Fibroblast of skin of back (primary cell): ENCODE measurements at regions not wholly inside any gene's neighbourhood (a gene's known extent, or its start where the extent isn't known, plus 50 kb on each side); places are given as distances from the start of the nearest gene placed in this dataset.

Experiments used
- DNase-seq: peaks from one replicate; pipeline ENCODE4 v3.0.0-alpha.2; 2013

- DNase-seq: no peak
These were observed 330.2 kb downstream of the GLRX3 start for GRCh38 chr10:130466271-130466997.

- DNase-seq: no peak
These were observed 334.1 kb downstream of the GLRX3 start for GRCh38 chr10:130470286-130470685.

GRCh38 chr10:130470973-130471372 is 334.8 kb downstream of the GLRX3 start:
- DNase-seq: no peak

GRCh38 chr10:130471486-130471885 is 335.3 kb downstream of the GLRX3 start:
- DNase-seq: no peak

DNA sequence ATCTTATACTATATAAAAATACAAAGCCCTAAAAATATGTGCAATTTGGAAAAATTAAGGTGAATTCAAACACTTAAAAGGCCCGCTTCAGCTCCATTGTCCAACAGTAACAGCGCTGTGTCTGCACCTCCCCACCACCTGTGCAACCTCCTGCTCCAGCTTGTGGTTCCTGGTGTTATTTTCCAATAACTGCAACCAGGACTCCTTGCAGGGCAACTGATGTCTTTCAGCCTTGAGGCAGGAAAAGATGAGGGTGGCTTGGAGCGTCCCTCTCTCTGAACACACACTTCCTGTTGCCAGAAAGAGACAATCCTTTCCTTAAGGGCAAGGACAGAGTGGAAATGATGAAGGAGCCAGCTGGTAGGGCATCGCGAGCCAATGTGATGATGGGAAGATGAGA is 336.0 kb downstream of the GLRX3 start:
- no peak for DNase-seq

DNA sequence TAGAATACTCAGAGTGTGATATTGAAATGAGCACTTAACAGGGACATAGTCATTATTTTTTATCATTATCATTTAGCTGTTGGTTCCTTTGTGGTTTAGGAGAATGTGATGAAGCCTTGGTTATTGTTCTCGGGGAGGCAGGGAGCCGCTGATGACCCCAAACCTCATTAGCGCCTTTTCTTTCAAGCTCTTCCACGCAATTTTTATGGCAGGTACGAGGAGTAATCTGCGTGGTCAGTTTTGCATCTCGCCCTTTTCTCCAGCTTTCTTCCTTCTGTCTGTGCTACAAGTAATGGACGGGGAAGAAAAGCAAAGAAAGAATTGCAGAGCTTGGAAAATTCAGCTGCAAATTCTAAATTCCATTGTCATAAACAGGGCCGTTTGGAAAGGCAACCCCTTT is 338.4 kb downstream of the GLRX3 start:
- DNase-seq: no peak

DNA sequence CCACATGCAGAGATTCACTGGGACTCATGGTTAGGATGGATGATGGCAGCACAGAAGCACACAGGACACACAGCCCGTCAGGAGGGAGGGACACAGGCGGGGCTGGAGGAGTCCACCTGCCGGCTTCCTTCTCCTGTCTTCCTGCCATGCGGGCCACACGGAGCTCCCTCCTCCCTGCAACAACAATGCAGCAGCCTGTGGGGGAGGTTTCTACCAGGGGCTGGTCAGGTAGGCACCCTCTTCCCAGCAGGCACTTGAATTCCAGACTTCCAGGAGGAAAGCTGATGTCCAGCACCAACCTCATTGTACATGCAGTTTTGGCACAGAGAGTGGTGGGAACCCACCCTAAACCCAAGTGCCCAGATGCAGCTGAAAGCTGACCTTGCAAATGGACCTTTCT is 341.2 kb downstream of the GLRX3 start:
- no peak for DNase-seq

DNA sequence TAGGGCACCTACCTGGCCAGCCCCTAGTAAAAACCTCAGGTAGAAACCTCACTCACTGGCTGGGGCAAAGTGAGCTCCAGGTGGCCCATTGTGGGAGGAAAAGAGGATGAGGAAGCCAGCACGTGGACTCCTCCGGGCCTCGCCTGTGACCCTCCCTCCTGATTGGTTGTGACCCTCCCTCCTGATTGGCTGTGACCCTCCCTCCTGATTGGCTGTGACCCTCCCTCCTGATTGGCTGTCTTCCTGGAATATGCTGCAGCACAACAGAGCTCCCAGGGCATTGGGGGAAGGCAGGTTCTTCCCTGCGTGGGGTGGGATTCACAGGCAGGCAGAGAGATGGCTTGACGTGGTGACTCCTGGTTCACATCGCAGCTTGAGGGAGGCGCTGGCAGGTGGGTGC is 343.0 kb downstream of the GLRX3 start:
- DNase-seq: no peak

GRCh38 chr10:130479926-130480325 is 343.7 kb downstream of the GLRX3 start:
- DNase-seq: no peak

DNA sequence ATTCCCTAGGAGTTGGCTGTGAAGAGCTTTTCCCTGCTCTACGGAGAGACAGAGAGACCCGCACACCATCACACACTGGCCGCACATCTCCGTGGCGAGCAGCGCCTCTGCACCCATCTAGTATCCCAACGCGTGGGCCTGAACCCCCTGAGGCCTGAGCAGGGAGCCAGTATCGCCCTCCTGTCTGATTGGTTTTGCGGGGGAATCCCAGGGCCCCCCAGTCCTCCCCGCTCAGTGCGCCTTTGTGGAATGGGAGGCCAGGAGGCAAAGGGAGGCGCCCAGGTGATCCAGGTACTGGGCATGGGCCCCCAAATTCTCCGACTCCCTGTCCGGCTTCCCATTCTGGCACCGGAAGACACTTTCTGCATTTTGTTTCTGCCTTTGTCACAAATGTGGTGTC is 344.3 kb downstream of the GLRX3 start:
- DNase-seq: no peak

DNA sequence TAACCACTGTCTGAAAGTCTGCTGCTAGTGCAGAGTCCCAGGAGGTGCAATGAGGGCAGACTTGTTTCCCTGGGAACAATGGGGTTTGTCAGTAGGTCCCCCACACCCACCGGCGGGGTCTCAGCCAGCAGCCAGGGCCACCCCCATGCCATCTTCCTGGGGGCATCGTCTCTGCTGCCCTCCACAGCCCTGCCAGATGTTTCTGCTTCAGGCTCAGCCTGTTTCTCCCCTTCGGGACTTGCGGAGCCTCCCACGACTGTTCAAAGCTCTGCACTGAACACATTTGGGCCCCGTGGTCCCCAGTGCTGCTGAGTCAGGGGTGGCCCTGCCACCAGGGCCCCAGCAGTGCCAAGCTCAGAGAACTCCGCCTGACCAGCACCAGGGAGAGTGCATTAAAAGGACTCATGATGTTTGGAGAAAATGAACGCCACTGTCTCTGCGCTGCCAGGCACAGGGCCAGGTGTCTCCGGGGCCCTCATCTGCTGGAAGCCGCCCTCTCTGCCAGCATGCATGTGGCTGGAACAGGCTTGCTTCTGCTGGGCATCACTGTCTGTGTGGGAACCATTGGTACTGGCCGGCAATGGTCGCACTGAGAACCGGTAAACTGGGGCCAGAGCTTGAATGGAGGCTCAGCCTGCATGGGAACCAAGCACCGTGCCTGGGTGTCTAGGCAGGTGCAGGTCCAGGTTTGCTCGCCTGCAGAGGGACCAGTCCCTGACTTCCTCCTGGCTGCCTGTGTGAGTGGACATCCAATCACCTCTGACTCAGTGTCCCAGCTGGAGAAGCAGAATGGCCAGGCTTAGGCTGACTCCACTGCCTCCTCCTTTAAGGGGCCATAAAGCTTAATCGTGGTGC is 345.1 kb downstream of the GLRX3 start:
- no peak for DNase-seq

- no peak for DNase-seq
These were observed 345.7 kb downstream of the GLRX3 start for GRCh38 chr10:130481936-130482335.

DNA sequence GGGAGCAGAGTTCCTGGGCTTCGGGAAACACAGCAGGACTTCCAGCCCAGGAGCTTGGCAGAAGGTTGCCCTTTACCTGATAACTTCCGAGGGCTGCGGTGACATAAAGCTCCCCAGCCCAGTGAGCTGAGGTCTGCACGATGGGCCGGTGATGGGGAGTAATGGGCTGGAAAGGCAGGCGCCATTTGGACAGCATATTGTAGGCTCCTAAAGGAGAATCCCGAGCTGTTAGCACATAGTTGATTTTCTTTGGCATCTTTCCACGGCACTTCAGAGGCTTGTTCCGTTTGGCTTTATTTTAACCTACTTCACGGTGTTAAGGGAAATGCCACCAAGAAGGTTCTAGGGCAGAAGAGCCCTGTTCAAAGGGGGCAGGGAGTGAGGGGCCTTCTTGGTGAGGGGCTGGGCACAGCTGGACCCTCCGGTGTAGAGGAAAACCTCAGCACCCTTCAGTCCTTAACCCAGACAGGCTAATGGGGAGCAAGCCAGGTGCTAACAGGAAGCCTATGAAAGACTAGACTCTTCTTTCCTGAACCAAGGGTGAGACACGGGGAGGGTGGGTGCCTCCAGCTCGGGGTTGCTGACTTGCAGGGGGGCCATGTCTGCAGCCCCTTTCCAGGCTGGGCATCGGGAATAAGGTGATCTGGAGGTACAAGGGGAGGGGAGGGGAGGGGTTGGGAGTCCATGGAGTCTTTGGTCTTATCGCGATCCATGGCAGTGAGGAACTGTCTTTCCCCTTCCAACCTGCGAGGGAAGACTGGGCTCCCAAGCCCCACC is 347.7 kb downstream of the GLRX3 start:
- DNase-seq: no peak

DNA sequence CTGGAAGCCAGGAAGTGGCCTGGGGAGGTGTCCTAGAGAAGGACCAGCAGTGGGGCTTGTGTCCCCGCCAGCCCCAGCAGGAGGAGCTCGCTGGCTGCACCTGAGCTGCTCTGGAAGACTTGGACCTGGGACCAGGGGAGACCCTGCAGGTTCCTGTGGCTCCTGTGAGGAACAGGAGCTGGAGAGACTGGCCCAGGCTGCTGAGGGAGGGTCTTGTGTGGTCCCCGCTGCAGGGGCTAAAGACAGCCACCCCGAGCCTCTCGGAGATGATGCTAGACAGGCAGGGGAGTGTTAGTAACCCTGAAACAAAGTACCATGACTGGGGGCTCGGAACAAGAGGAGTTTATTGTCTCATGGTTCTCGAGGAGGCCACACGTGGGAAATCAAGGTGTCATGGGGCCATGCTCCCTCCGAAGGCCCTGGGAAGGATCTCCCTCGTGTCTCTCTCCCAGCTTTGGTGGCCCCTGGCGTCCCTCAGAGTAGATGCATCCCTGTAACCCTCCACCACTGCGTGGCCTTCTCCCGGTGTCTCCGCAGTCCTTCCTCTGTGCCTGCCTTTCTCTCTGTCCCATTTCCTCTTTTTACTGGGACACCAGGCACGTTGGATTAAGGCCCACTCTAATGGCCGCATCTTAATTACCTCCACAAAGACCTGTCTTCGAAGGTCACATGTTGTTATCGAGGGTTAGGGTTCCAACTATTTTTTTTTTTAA is 348.4 kb downstream of the GLRX3 start:
- DNase-seq: no peak

- no peak for DNase-seq
These were observed 349.2 kb downstream of the GLRX3 start for GRCh38 chr10:130485236-130485957.

DNA sequence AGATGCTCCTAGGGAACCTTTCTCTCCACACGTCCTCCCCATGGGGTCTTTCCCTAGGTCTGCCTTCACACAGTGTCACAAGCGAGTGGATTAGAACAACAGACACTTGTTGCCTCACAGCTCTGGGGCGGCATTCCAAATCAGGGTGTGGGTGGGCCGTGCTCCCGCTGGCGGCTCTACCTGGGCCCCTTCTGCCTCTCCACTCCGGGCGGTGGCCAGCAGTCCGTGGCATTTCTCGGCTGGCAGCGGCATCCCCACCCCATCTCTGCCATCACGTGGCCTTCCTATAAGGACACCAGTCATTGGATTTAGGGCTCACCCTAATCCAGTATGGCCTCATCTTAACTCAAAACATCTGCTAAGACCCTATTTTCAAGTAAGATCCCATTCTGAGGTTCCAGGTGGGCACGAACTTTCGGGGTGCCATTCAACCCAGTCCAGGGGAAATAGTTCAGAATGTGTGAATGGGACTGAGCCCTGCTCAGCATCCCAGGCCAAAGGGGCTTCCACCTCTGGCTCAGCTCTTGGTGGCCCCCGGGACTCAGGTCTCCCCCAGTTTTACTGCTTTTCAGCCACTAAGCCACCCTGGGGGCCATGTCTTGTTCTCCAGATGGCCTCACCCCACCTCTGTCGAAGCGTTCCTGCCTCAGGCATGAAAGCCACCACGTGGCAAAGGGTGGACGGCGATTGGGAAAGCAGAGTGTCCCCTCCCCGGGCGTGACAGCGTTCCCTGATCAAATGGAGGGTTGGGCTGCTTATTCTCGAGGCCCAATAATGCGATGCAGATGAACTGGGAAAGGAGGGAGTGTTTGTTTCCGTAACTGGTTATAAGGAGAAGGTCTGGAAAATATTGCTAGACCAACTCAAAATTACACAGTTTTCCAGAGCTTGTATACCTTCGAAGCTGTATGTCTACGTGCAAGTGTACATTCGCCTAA is 350.0 kb downstream of the GLRX3 start:
- no peak for DNase-seq

- DNase-seq: no peak
These were observed 350.7 kb downstream of the GLRX3 start for GRCh38 chr10:130486906-130487305.

- no peak for DNase-seq
These were observed 351.4 kb downstream of the GLRX3 start for GRCh38 chr10:130487566-130487965.

DNA sequence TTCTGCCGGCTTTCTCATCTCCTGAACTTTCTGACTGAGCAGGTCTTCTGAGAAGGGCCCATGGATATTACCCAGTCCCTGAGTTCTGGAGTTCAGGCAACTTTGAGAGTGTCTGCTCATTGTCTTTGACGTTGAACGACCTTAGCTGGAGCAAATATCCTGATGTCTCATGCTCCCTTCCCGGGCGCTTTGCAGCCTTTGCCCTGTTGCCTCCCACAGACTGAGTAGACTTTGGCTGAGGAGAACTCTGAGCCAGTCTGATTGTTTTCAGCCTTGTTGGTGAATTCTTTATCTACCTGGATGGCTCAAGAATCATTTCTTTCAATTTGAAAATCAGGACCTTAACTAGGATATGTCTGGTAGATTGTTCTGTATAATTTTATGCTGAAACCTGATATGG is 353.7 kb downstream of the GLRX3 start:
- no peak for DNase-seq

DNA sequence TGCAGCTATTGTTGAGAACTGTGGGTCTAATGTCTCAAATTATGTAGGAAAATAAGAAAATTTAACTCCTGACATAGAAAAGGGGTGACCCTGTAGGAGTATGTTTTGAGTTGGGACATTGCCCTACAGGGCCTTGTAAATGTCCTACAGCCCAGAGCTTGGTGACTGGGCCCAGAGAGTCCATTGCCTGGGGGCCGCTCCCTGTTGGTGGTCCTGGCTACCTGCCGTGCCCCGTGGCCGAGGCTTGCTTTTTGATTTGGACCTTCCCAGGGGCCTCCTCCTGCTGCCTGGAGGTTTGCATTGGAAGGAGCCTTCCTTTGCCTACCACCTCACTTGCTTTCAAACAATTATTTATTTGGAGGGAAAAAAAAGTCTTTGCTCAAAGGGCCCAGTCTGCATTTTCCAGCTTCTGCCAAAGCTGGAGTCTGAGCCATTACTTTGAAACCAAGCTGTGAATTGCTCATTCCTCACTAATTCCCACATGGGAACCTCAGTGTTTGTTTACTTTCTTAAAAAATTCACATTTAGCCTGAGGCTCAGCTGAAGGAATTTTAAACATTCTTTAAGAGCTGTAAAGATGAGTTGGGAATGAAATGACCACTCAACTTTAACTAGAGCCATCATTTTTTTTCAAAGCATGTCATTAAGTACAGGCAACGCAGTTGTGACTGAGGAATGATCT is 355.0 kb downstream of the GLRX3 start:
- peak; percentile 23 for DNase-seq
